GM18873 (cell line): ENCODE measurements at regions not wholly inside any gene's neighbourhood (a gene's known extent, or its start where the extent isn't known, plus 50 kb on each side); places are given as distances from the start of the nearest gene placed in this dataset.

ENCODE experiments used
- ATAC-seq: cut with Tn5 transposase; IDR thresholded peaks from one replicate; pipeline ENCODE4 v1.9.1; 2021; ENCODE audit warnings: mild to moderate bottlenecking, moderate library complexity, moderate number of reproducible peaks; ENCODE audit not compliant: unreplicated experiment, low FRiP score

GRCh38 chr2:71827973-71828372, 319.7 kb downstream of the CYP26B1 start:
- no peak for ATAC-seq

DNA sequence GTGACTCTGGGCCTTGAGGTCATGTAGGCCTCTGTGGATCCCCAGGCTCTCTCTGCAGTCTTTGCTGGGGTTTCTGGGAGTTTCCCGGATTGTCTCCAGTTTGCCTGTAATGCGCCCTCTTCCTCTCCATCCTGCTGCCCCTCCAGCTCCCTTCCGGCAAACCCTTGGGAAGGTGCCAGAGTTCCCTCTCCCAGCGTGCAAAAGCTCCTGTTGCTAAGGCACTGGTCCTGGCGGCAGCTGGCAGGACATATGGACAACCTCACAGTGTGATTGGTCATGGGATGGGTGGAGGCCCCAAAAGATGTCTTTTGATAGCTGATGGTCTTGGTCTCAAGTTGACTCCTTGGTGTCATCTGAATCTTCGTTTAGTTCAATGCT, 320.1 kb downstream of the CYP26B1 start:
- no peak for ATAC-seq

DNA sequence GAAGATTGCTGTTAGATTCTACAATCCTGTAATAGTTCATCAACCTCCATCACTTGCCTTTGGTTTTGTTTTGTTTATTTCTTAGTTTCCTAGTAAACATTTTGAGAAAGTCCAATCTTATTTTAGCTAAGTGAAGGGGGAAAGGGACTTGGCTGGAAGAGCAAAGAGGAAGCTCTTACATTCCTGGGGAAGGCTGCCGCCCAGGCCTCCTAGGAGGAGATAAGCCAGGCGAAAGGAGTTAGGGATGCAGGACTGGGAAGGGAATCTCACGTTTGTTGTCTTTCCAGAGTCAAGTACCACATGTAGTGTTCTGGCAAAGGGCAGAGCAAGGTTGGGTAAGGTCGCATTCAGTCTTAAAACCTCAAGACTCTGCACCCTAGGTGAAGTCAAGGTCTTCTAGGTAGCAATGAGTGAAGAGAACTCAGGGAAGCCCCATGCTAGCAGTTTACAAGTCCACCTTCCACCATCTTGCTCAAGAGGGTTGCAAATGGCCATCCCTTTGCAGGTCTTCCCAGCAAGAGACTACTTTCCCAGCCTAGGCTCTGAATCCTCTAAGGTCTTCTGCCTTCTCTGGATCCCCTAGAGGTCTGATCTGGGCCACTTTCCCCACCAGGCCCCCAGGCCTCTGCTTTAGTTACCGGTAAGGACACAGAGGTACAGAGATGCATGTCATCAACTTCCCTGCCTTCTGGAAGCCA, 320.7 kb downstream of the CYP26B1 start:
- ATAC-seq: no peak

GRCh38 chr2:71826299-71826698, 321.4 kb downstream of the CYP26B1 start:
- no peak for ATAC-seq

DNA sequence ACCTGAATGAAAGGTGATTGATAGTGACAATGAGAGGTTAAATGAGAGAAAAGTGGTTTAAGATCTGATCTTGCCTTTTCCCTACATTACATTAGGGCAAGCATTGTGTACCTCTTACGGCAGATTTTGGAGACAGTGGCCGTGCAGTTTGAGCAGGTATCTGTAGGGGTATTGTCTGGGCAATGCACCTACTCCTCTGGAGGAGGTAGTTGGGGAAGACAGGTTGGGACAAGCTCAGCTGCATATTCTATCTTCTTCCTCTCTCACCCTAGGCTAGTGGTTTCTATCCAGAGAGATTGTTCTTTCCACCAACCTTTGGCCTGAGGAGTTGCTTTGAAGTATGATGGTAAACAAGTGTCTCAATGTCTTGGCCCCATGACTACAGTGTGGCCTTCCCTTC, 323.2 kb downstream of the CYP26B1 start:
- no peak for ATAC-seq

DNA sequence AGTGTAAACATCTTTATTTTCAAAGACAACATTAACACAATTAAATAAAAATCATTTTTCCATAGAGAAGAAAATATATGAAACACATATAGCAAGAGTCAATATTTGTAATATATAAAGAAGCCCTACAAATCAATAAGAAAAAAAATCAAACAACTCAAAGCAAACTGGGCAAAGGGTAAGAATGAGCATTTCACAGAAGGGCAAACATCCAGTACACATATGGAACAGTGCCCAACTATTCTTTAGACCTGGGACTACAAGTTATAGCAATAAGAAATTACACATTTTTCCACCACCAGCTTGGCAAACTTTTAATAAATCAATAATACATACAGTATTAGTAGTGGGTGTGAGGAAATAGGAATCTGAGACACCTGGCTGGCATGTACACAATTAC, 324.1 kb downstream of the CYP26B1 start:
- no peak for ATAC-seq

- ATAC-seq: no peak
These were observed 325.2 kb downstream of the CYP26B1 start for GRCh38 chr2:71822463-71822862.

GRCh38 chr2:71821856-71822255, 325.8 kb downstream of the CYP26B1 start:
- ATAC-seq: no peak

DNA sequence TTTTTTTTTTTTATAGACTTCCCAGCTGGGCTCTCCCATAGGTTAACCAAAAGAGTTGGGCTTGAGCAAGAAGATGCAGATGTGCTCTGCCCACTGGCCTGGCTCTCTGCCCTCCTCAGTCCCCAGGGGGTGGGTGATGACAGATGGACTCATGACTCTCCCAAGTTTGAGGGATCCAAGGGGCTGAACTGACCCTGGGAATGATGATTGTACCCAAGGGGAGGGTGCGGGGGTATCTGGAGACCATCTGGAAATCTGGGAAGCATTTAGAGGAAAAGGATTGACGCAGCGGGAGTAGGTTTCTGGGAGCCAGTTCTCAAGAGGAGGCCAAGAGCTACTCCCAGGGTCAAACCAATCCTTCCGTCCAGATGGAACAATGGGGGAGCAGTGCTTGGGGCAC, 330.8 kb downstream of the CYP26B1 start:
- ATAC-seq: no peak

- no peak for ATAC-seq
These were observed 331.8 kb downstream of the CYP26B1 start for GRCh38 chr2:71815701-71816474.

GRCh38 chr2:71814885-71815284, 332.8 kb downstream of the CYP26B1 start:
- ATAC-seq: no peak

- ATAC-seq: no peak
These were observed 333.7 kb downstream of the CYP26B1 start for GRCh38 chr2:71813807-71814470.

- no peak for ATAC-seq
These were observed 334.3 kb downstream of the CYP26B1 start for GRCh38 chr2:71813315-71813714.

GRCh38 chr2:71812736-71813135, 334.9 kb downstream of the CYP26B1 start:
- no peak for ATAC-seq

GRCh38 chr2:71811726-71812125, 335.9 kb downstream of the CYP26B1 start:
- no peak for ATAC-seq

GRCh38 chr2:71811157-71811556, 336.5 kb downstream of the CYP26B1 start:
- ATAC-seq: no peak

DNA sequence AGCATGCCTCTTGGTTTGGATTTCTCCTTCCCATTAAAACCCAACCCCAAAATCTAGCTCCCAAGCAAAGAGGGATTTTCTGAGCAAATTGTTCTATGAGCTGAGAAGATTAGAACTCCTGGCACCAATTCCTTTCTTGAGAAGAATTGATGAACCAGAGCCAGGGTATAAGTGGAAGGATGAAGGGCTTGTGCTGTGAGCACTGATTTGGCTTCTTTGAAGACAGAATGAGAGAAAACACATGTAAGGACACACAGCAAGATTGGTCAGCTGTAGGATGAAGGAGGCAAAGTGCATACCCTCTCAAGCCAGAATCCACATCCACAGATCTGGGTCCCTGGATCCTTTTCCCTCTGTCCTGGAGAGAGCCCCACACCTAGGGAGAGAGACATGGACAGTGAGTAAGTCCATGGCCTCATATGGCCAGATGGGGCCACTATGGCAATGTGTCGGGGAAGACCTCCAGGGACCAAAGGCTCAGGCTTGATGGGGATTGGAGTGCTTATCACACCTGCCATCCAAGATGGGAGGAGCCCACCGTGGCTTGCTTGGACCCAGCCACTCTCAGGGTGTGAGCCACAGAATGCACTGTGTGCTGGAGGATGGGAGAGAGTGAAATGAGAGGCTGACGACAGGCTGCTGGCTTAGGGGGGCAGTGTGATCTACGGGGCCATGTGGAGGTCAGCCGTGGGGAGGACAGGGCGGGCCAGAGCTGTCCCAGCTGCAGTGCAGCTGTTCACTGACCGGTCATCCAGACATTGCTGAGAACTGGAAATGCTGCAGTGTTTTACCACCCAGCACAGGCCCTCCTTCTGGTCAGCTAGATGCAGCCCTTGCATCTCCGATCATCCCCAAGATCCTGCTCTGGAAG, 339.8 kb downstream of the CYP26B1 start:
- ATAC-seq: no peak

- ATAC-seq: no peak
These were observed 341.2 kb downstream of the CYP26B1 start for GRCh38 chr2:71806432-71806831.

DNA sequence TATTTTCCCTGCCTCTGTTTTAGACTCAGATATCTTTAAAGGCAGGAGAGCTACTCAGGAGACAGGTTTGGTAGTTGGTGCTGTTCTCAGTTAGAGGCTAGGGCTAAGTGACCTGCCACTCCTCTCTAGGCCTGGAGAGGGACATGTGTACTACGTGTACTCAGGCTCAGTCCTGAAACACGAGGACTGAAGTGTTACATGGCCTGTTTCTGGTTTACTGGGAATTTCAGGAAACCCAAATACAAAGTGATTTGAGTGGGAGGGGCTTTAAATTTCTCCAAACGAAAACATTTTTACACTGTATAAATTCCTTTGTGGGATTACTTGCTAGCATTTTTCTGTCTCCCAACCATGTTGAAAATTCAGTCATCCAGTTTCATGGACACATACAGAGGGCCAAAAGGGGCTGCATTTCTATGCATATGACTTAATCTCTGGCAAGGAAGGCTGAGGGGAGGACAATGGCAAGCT, 343.3 kb downstream of the CYP26B1 start:
- no peak for ATAC-seq

- ATAC-seq: no peak
These were observed 344.3 kb downstream of the CYP26B1 start for GRCh38 chr2:71803398-71803797.
